Peyer's patch (tissue), 4 donors: ENCODE measurements at regions not wholly inside any gene's neighbourhood (a gene's known extent, or its start where the extent isn't known, plus 50 kb on each side); places are given as distances from the start of the nearest gene placed in this dataset.

ENCODE experiments used
- POLR2A ChIP-seq, 2 donors: fragments of 450-650 bp; IDR thresholded peaks; one replicate each; pipeline ENCODE4 v1.5.1; 2017; ENCODE audit warnings: antibody characterized with exemption in 2 of 2, mild to moderate bottlenecking in 2 of 2, moderate library complexity in 2 of 2
- TF ChIP-seq, protein P1 (sequence below), 6 experiments: fragments of 450-650 bp in 4 of 6; fragments of 200-600 bp in 2 of 6; sonication (generic) in 1 of 6; IDR thresholded peaks; one replicate each; pipeline ENCODE4 v1.5.1; 2017 to 2019; ENCODE audit warnings: antibody characterized with exemption in 6 of 6, mild to moderate bottlenecking in 3 of 6, moderate library complexity in 1 of 6

DNA sequence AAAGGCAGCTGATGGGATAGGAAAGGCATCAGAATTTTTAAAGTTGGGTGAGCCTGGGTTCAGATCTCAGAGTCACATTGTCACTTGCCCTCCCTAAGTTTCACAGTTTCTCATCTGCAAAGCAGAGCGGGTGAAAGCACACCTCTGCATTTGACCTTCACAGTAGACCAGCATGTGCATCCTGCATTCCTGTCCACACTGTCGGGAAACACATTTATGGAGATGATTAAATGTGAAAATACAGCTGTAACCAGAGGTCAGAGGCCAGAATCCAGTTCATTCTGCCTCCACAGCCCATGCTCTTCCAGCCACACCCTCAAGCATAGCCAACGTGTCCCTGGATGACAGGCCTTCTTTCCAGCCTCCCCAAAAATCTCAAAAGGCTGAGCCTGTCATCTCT, 392.0 kb upstream of the MYT1L start:
- TF ChIP-seq, protein P1, sequence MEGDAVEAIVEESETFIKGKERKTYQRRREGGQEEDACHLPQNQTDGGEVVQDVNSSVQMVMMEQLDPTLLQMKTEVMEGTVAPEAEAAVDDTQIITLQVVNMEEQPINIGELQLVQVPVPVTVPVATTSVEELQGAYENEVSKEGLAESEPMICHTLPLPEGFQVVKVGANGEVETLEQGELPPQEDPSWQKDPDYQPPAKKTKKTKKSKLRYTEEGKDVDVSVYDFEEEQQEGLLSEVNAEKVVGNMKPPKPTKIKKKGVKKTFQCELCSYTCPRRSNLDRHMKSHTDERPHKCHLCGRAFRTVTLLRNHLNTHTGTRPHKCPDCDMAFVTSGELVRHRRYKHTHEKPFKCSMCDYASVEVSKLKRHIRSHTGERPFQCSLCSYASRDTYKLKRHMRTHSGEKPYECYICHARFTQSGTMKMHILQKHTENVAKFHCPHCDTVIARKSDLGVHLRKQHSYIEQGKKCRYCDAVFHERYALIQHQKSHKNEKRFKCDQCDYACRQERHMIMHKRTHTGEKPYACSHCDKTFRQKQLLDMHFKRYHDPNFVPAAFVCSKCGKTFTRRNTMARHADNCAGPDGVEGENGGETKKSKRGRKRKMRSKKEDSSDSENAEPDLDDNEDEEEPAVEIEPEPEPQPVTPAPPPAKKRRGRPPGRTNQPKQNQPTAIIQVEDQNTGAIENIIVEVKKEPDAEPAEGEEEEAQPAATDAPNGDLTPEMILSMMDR (IDR thresholded peaks at IDR 0.05) = no peak
- no peak for TF ChIP-seq POLR2A (IDR thresholded peaks at IDR 0.05)
